ENCODE measurements at regions not wholly inside any gene's neighbourhood (a gene's known extent, or its start where the extent isn't known, plus 50 kb on each side); places are given as distances from the start of the nearest gene placed in this dataset.

- H3K9me3 Mint-ChIP-seq (ENCODE audit: unreplicated experiment): peaks cover 12% of the 10 kb centered on the region
- peak overlapping the region; percentile 57 for H3K27ac Mint-ChIP-seq (ENCODE audit: low read depth, unreplicated experiment)
- TF ChIP-seq CTCF (IDR thresholded peaks at IDR 0.05; ENCODE audit: unreplicated experiment): no peak
- POLR2A ChIA-PET: interaction anchor here (1.0 to 1.6 kb wide), 3 partner anchors 11 to 43 kb away, joined by 3 to 5 read pairs (median 3); no protein-coding TSS in a partner anchor
- H3K4me1 Mint-ChIP-seq (ENCODE audit: insufficient read depth, unreplicated experiment): peaks cover 61% of the 10 kb centered on the region
- H3K36me3 Mint-ChIP-seq (ENCODE audit: insufficient read depth, unreplicated experiment): peaks cover 75% of the 10 kb centered on the region
- H3K4me3 Mint-ChIP-seq (ENCODE audit: unreplicated experiment): no peak overlapping the region
- CTCF ChIA-PET: no interaction called here
- intact Hi-C loops (cut with micrococcal nuclease): loop anchor here (1.0 to 5.0 kb wide), 4 partner anchors 33 to 301 kb away; partner anchors contain the start of gene SOX9
- H3K27me3 Mint-ChIP-seq (ENCODE audit: insufficient read depth, unreplicated experiment): no peaks in the 10 kb centered on the region
- peak; percentile 99 for DNase-seq (ENCODE audit: unreplicated experiment)
- no TSS peak for BruUV-seq (replicated peaks)
Observed at GRCh38 chr17:72421128-72422092, 300.6 kb downstream of the SOX9 start.

GRCh38 chr17:72422204-72422504, 301.3 kb downstream of the SOX9 start:
- intact Hi-C loops (cut with micrococcal nuclease): loop anchor here (2.0 to 5.0 kb wide), 2 partner anchors 33 to 45 kb away; no protein-coding TSS in a partner anchor
- H3K27ac Mint-ChIP-seq (ENCODE audit: low read depth, unreplicated experiment): peak overlapping the region; percentile 57
- BruUV-seq (replicated peaks): no TSS peak
- H3K9me3 Mint-ChIP-seq (ENCODE audit: unreplicated experiment): peaks cover 12% of the 10 kb centered on the region
- peaks cover 53% of the 10 kb centered on the region for H3K4me1 Mint-ChIP-seq (ENCODE audit: insufficient read depth, unreplicated experiment)
- no peaks in the 10 kb centered on the region for H3K27me3 Mint-ChIP-seq (ENCODE audit: insufficient read depth, unreplicated experiment)
- no peak for DNase-seq (ENCODE audit: unreplicated experiment)
- peaks cover 74% of the 10 kb centered on the region for H3K36me3 Mint-ChIP-seq (ENCODE audit: insufficient read depth, unreplicated experiment)
- no peak overlapping the region for H3K4me3 Mint-ChIP-seq (ENCODE audit: unreplicated experiment)
- POLR2A ChIA-PET: interaction anchor here (1.0 to 1.6 kb wide), 2 partner anchors 12 to 43 kb away, joined by 3 read pairs; no protein-coding TSS in a partner anchor
- CTCF ChIA-PET: interaction anchor here (0.6 kb wide), 1 partner anchor 33 kb away, joined by 3 read pairs; no protein-coding TSS in a partner anchor
- no peak for TF ChIP-seq CTCF (IDR thresholded peaks at IDR 0.05; ENCODE audit: unreplicated experiment)

GRCh38 chr17:72422505-72423285, 301.9 kb downstream of the SOX9 start:
- no peak for TF ChIP-seq CTCF (IDR thresholded peaks at IDR 0.05; ENCODE audit: unreplicated experiment)
- DNase-seq (ENCODE audit: unreplicated experiment): peak; percentile 98
- peaks cover 74% of the 10 kb centered on the region for H3K36me3 Mint-ChIP-seq (ENCODE audit: insufficient read depth, unreplicated experiment)
- peak overlapping the region; percentile 63 for H3K27ac Mint-ChIP-seq (ENCODE audit: low read depth, unreplicated experiment)
- H3K4me3 Mint-ChIP-seq (ENCODE audit: unreplicated experiment): peak overlapping the region; percentile 19
- BruUV-seq (replicated peaks): no TSS peak
- POLR2A ChIA-PET: interaction anchor here (0.6 to 1.6 kb wide), 5 partner anchors 8 to 70 kb away, joined by 3 read pairs; no protein-coding TSS in a partner anchor
- H3K4me1 Mint-ChIP-seq (ENCODE audit: insufficient read depth, unreplicated experiment): peaks cover 53% of the 10 kb centered on the region
- CTCF ChIA-PET: interaction anchor here (0.6 kb wide), 1 partner anchor 34 kb away, joined by 3 read pairs; no protein-coding TSS in a partner anchor
- intact Hi-C loops (cut with micrococcal nuclease): loop anchor here (2.0 to 5.0 kb wide), 2 partner anchors 34 to 45 kb away; no protein-coding TSS in a partner anchor
- no peaks in the 10 kb centered on the region for H3K27me3 Mint-ChIP-seq (ENCODE audit: insufficient read depth, unreplicated experiment)
- H3K9me3 Mint-ChIP-seq (ENCODE audit: unreplicated experiment): peaks cover 12% of the 10 kb centered on the region

GRCh38 chr17:72423286-72423589, 302.4 kb downstream of the SOX9 start:
- Mint-ChIP-seq H3K9me3 (ENCODE audit: unreplicated experiment) (peaks cover 9% of the 10 kb centered on the region), H3K27ac (ENCODE audit: low read depth, unreplicated experiment) (peak overlapping the region; percentile 63), H3K36me3 (ENCODE audit: insufficient read depth, unreplicated experiment) (peaks cover 71% of the 10 kb centered on the region), H3K27me3 (ENCODE audit: insufficient read depth, unreplicated experiment) (no peaks in the 10 kb centered on the region), H3K4me3 (ENCODE audit: unreplicated experiment) (peak overlapping the region; percentile 19), H3K4me1 (ENCODE audit: insufficient read depth, unreplicated experiment) (peaks cover 53% of the 10 kb centered on the region)
- ChIA-PET CTCF (no interaction called here), POLR2A (interaction anchor here (0.6 to 1.6 kb wide), 4 partner anchors 9 to 71 kb away, joined by 3 read pairs; no protein-coding TSS in a partner anchor)
- no TSS peak for BruUV-seq (replicated peaks)
- DNase-seq (ENCODE audit: unreplicated experiment): no peak
- intact Hi-C loops (cut with micrococcal nuclease): loop anchor here (2.0 to 5.0 kb wide), 2 partner anchors 34 to 44 kb away; no protein-coding TSS in a partner anchor
- TF ChIP-seq CTCF (IDR thresholded peaks at IDR 0.05; ENCODE audit: unreplicated experiment): no peak
